ENCODE measurements at regions not wholly inside any gene's neighbourhood (a gene's known extent, or its start where the extent isn't known, plus 50 kb on each side); places are given as distances from the start of the nearest gene placed in this dataset.
"Not testable (repeated sequence)": the region's sequence is repeated elsewhere in the genome, so short reads cannot be mapped to it uniquely, and the experiment has no call there.

DNA sequence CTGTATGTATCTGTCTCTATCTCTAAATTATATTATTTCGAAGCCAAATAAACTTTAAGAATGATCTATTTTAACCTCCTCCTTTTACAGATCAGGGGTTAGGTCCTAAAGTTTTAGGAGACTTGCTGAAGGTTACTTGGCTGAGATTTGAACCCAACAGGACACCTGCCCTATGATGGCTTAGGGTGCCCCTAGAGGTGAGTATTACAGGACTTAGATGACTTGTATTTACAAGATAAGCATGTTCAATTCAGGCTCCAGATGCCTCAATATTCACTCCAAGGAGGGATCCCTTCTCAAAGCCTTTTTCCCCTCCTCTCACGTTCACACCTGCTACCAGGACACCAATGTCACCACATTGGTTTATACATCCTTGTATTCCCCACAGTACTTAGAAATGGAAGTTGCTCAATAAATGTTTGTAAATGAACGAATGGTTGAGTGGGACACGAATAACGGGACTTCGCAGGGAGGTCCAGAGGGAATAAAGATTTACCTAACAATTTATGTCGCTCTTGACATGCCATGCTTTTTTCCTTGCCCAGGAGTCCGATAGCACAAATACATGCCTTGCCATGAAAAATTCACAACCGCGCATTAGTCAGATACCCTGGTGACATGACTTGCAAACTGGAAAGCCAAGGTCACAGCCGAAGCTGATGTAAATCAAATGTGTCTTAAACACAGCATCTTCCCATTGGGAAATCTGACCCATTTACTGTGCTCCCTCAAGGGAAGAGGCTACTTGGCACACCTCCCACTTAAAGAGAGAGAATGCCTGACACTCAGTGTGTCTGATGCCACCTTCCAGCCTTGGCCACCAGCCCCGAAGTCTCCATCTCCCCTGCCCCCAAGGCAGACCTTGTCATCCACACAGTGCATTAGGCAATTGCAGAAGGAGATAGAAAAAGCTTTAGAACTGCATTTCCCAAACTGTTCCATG lies 872.2 kb upstream of the AUTS2 start:
- no peak overlapping the region for H3K27ac ChIP-seq (replicated peaks)
- peaks cover 57% of the 10 kb centered on the region for H3K27me3 ChIP-seq (ENCODE audit: low read depth)
- H3K36me3 ChIP-seq: no peaks in the 10 kb centered on the region
- H3K4me1 ChIP-seq: peaks cover 4% of the 10 kb centered on the region
- intact Hi-C loops (cut with micrococcal nuclease): no loop called here
- no peaks in the 10 kb centered on the region for H3K9me3 ChIP-seq (replicated peaks)
- DNase-seq: no peak
- TF ChIP-seq, protein P1, sequence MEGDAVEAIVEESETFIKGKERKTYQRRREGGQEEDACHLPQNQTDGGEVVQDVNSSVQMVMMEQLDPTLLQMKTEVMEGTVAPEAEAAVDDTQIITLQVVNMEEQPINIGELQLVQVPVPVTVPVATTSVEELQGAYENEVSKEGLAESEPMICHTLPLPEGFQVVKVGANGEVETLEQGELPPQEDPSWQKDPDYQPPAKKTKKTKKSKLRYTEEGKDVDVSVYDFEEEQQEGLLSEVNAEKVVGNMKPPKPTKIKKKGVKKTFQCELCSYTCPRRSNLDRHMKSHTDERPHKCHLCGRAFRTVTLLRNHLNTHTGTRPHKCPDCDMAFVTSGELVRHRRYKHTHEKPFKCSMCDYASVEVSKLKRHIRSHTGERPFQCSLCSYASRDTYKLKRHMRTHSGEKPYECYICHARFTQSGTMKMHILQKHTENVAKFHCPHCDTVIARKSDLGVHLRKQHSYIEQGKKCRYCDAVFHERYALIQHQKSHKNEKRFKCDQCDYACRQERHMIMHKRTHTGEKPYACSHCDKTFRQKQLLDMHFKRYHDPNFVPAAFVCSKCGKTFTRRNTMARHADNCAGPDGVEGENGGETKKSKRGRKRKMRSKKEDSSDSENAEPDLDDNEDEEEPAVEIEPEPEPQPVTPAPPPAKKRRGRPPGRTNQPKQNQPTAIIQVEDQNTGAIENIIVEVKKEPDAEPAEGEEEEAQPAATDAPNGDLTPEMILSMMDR (IDR thresholded peaks at IDR 0.05; ENCODE audit: borderline replicate concordance): no peak
- no peak overlapping the region for H3K4me3 ChIP-seq

DNA sequence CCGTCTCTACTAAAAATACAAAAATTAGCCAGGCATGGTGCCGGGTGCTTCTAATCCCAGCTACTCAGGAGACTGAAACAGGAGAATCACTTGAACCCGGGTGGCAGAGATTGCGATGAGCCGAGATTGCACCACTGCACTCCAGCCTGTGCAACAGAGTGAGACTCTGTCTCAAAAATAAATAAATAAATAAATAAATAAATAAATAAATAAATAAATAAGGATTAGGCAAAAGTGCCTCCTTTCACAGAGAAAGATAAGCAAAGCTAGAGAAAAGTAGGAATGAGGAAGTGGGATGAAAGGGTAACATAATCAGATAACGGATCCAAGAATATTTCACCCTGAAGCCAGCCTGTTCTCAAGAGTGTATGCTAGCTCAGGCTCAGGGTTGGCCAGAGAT lies 869.6 kb upstream of the AUTS2 start:
- H3K4me3 ChIP-seq; H3K36me3 ChIP-seq; intact Hi-C loops (cut with micrococcal nuclease); H3K27ac ChIP-seq (replicated peaks); DNase-seq; H3K9me3 ChIP-seq (replicated peaks): not testable (repeated sequence)
- Histone ChIP-seq H3K27me3 (ENCODE audit: low read depth) (peaks cover 65% of the 10 kb centered on the region), H3K4me1 (peaks cover 12% of the 10 kb centered on the region)

DNA sequence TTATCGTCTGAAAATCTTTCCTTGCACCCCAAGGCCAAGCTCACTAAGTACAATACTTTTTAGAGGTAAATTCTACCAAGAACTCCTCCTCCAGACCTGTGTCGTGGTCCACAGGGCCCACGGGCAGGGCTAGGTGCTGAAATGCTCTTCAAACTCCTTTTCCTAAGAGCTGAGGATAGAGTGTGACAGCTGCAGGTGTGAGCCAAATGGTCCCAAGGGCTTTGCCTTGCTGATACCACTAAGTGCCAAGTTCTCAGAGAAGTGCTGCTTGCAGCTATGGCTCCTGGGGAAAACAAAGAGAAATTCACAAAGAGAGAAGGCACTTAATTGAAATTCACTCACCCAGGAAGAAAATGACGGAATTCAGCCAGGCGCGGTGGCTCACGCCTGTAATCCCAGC lies 868.9 kb upstream of the AUTS2 start:
- intact Hi-C loops (cut with micrococcal nuclease): no loop called here
- H3K4me1 ChIP-seq: peaks cover 12% of the 10 kb centered on the region
- TF ChIP-seq, protein P1 (IDR thresholded peaks at IDR 0.05; ENCODE audit: borderline replicate concordance): no peak
- no peak overlapping the region for H3K27ac ChIP-seq (replicated peaks)
- no peaks in the 10 kb centered on the region for H3K9me3 ChIP-seq (replicated peaks)
- DNase-seq: peak; percentile 16
- no peak overlapping the region for H3K4me3 ChIP-seq
- peaks cover 65% of the 10 kb centered on the region for H3K27me3 ChIP-seq (ENCODE audit: low read depth)
- no peaks in the 10 kb centered on the region for H3K36me3 ChIP-seq

DNA sequence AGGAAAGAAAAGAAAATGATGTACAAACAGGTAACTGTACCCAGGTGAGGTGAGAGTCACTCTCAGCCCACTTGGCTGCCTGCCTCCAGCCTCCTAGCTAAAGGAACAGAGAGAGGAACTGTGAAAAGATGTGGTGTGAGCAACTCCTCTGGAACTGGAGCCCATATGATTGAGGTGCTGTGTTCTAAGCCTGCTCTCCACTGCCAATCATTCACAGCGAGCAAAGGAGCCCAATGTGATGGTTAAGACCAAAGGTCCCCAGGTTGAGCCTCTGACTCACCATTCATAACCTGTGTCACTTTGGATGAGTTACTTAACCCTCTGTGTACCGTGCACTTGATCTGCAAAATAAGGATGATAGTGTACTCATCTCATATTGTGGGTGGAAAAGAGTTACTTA lies 868.1 kb upstream of the AUTS2 start:
- Histone ChIP-seq H3K27me3 (ENCODE audit: low read depth) (peaks cover 68% of the 10 kb centered on the region), H3K36me3 (no peaks in the 10 kb centered on the region), H3K4me3 (no peak overlapping the region), H3K4me1 (peaks cover 12% of the 10 kb centered on the region), H3K27ac (replicated peaks) (no peak overlapping the region), H3K9me3 (replicated peaks) (no peaks in the 10 kb centered on the region)
- TF ChIP-seq, protein P1 (IDR thresholded peaks at IDR 0.05; ENCODE audit: borderline replicate concordance): no peak
- intact Hi-C loops (cut with micrococcal nuclease): no loop called here
- no peak for DNase-seq

DNA sequence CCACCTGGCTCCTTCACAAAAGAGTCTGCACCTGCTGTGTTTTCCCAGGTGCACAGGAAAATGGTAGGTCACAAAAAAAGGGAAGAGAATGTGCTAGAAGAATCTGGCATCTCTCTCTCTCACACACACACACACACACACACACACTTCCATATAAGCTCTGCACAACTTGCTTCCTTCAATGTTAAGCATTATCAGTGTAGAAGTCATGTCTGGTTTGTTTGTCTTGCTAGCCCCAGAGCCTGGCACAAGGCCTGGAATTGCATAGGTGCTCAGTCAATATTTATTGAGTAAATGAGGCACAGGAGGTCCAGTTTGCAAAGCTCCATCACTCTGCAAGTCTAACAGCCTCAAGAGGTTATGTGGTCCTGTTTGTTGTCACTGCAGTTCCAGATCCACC lies 867.3 kb upstream of the AUTS2 start:
- TF ChIP-seq, protein P1 (IDR thresholded peaks at IDR 0.05; ENCODE audit: borderline replicate concordance): no peak
- H3K36me3 ChIP-seq: no peaks in the 10 kb centered on the region
- intact Hi-C loops (cut with micrococcal nuclease): no loop called here

More for the DNA sequence above, 867.3 kb upstream of the AUTS2 start:
- Histone ChIP-seq H3K27me3 (ENCODE audit: low read depth) (peaks cover 62% of the 10 kb centered on the region), H3K27ac (replicated peaks) (no peak overlapping the region), H3K4me1 (peaks cover 12% of the 10 kb centered on the region), H3K9me3 (replicated peaks) (no peaks in the 10 kb centered on the region), H3K4me3 (no peak overlapping the region)
- DNase-seq: no peak
